GM23338 (cell line): ENCODE measurements at regions not wholly inside any gene's neighbourhood (a gene's known extent, or its start where the extent isn't known, plus 50 kb on each side); places are given as distances from the start of the nearest gene placed in this dataset.

ENCODE experiments used
- ATAC-seq: fragments of 200-7000 bp; cut with Tn5 transposase; 3 replicates; pipeline ENCODE4 v1.9.1; 2020
- DNase-seq: peaks from one replicate; pipeline ENCODE4 v3.0.0-alpha.2; 2015; ENCODE audit warnings: low spot score
- H2AFZ ChIP-seq: fragments of 200-600 bp; sonication (generic); 2 replicates; pipeline ENCODE4 v1.8.0; 2016; ENCODE audit warnings: antibody characterized with exemption, mild to moderate bottlenecking, moderate library complexity
- H3F3A ChIP-seq: fragments of 200-600 bp; sonication (generic); replicated peaks from 2 replicates; pipeline ENCODE4 v1.8.0; 2017; ENCODE audit warnings: antibody characterized with exemption, mixed run types, low read depth
- H3K27ac ChIP-seq: fragments of 200-600 bp; sonication (generic); 2 replicates; pipeline ENCODE4 v1.6.1; 2016; ENCODE audit warnings: low read depth
- H3K27me3 ChIP-seq: fragments of 200-600 bp; sonication (generic); 2 replicates; pipeline ENCODE4 v1.8.0; 2016; ENCODE audit warnings: mild to moderate bottlenecking, mixed run types, moderate library complexity; ENCODE audit not compliant: insufficient read depth
- H3K36me3 ChIP-seq: fragments of 200-600 bp; sonication (generic); 2 replicates; pipeline ENCODE4 v1.8.0; 2016; ENCODE audit warnings: mild to moderate bottlenecking; ENCODE audit not compliant: insufficient read depth
- H3K4me1 ChIP-seq: fragments of 200-600 bp; sonication (generic); 2 replicates; pipeline ENCODE4 v1.8.0; 2016; ENCODE audit warnings: mild to moderate bottlenecking, moderate library complexity; ENCODE audit not compliant: insufficient read depth
- H3K4me2 ChIP-seq: fragments of 200-600 bp; sonication (generic); 2 replicates; pipeline ENCODE4 v1.7.1; 2017; ENCODE audit warnings: mixed run types
- H3K4me3 ChIP-seq: fragments of 200-600 bp; sonication (generic); 2 replicates; pipeline ENCODE4 v1.6.1; 2016; ENCODE audit warnings: mixed run types
- H3K79me2 ChIP-seq: fragments of 200-600 bp; sonication (generic); replicated peaks from 2 replicates; pipeline ENCODE4 v1.8.0; 2017; ENCODE audit warnings: mild to moderate bottlenecking; ENCODE audit not compliant: insufficient read depth
- H3K9me2 ChIP-seq: fragments of 200-600 bp; sonication (generic); 2 replicates; pipeline ENCODE4 v1.8.0; 2017; ENCODE audit not compliant: insufficient read depth
- H4K20me1 ChIP-seq: fragments of 200-600 bp; sonication (generic); replicated peaks from 2 replicates; pipeline ENCODE4 v1.8.0; 2017; ENCODE audit warnings: mild to moderate bottlenecking; ENCODE audit not compliant: insufficient read depth
- H3K27ac Mint-ChIP-seq: 2 replicates; pipeline ENCODE4 v1.8.0; 2020; ENCODE audit warnings: inconsistent platforms, mild to moderate bottlenecking, moderate library complexity, mixed read lengths
- H3K27me3 Mint-ChIP-seq: 3 replicates; pipeline ENCODE4 v1.8.0; 2022; ENCODE audit warnings: low read depth, mild to moderate bottlenecking, moderate library complexity, mixed read lengths, inconsistent platforms; ENCODE audit not compliant: insufficient read depth, poor library complexity
- H3K36me3 Mint-ChIP-seq: 3 replicates; pipeline ENCODE4 v1.8.0; 2021; ENCODE audit warnings: low read depth, mild to moderate bottlenecking, inconsistent platforms, moderate library complexity, mixed read lengths
- H3K4me1 Mint-ChIP-seq: 3 replicates; pipeline ENCODE4 v1.8.0; 2020; ENCODE audit warnings: mild to moderate bottlenecking, inconsistent platforms, mixed read lengths
- H3K4me3 Mint-ChIP-seq: 3 replicates; pipeline ENCODE4 v1.8.0; 2021; ENCODE audit warnings: moderate library complexity, mild to moderate bottlenecking, inconsistent platforms, mixed read lengths
- H3K9me3 Mint-ChIP-seq: 3 replicates; pipeline ENCODE4 v1.8.0; 2020; ENCODE audit warnings: moderate library complexity, mild to moderate bottlenecking, inconsistent platforms, mixed read lengths
- CREB1 ChIP-seq: fragments of 250-450 bp; sonication (Bioruptor Pico); IDR thresholded peaks from 2 replicates; pipeline ENCODE4 v1.5.0; 2020; ENCODE audit warnings: low read depth, mild to moderate bottlenecking, moderate library complexity
- CTCF ChIP-seq, 2 experiments: fragments of 200-600 bp in 1 of 2; sonication (generic) in 1 of 2; conservative IDR thresholded peaks; 2 replicates each; pipeline versions ENCODE4 v1.5.1 to v1.6.1; 2016 to 2017; ENCODE audit warnings: antibody characterized with exemption in 2 of 2, low read depth in 2 of 2, mild to moderate bottlenecking in 2 of 2, moderate library complexity in 1 of 2
- ETS1 ChIP-seq: IDR thresholded peaks from 2 replicates; pipeline ENCODE4 v1.6.1; 2016; ENCODE audit warnings: antibody characterized with exemption
- EZH2phosphoT487 ChIP-seq: fragments of 200-600 bp; sonication (generic); IDR thresholded peaks from one replicate; pipeline ENCODE4 v1.8.1; 2018; ENCODE audit warnings: antibody characterized with exemption; ENCODE audit not compliant: unreplicated experiment
- NANOG ChIP-seq: IDR thresholded peaks from 2 replicates; pipeline ENCODE4 v1.6.1; 2016; ENCODE audit warnings: antibody characterized with exemption, borderline replicate concordance
- REST ChIP-seq: IDR thresholded peaks from one replicate; pipeline ENCODE4 v1.6.1; 2018; ENCODE audit warnings: antibody characterized with exemption; ENCODE audit not compliant: unreplicated experiment
- STAT1 ChIP-seq: IDR thresholded peaks from one replicate; pipeline ENCODE4 v1.6.1; 2016; ENCODE audit warnings: antibody characterized with exemption; ENCODE audit not compliant: unreplicated experiment
- ZNF462 ChIP-seq: fragments of 250-450 bp; sonication (Bioruptor Pico); IDR thresholded peaks from 2 replicates; pipeline ENCODE4 v1.5.0; 2020; ENCODE audit warnings: mild to moderate bottlenecking, moderate library complexity

- TF ChIP-seq ZNF462 (CRISPR knock-in tag), result no peak
- TF ChIP-seq CREB1 (CRISPR knock-in tag), result no peak
- TF ChIP-seq EZH2phosphoT487, result no peak
These were observed 114.8 kb downstream of the TFAP2A start (continued) for GRCh38 chr6:10300071-10300470.

- Mint-ChIP-seq H3K36me3 (no peaks in the 10 kb centered on the region), H3K4me3 (no peak overlapping the region), H3K27me3 (peaks cover 3% of the 10 kb centered on the region), H3K9me3 (peaks cover 3% of the 10 kb centered on the region; the same call in 1 of the 3 replicates), H3K27ac (no peak overlapping the region), H3K4me1 (peaks cover 3% of the 10 kb centered on the region; the same call in 1 of the 3 replicates)
- Histone ChIP-seq H3K4me2 (no peak overlapping the region), H3K36me3 (no peaks in the 10 kb centered on the region), H3F3A (no peaks in the 10 kb centered on the region), H3K9me2 (no peaks in the 10 kb centered on the region), H3K79me2 (no peaks in the 10 kb centered on the region), H4K20me1 (no peaks in the 10 kb centered on the region), H3K4me1 (no peaks in the 10 kb centered on the region), H3K27ac (no peak overlapping the region), H3K27me3 (no peaks in the 10 kb centered on the region), H3K4me3 (no peak overlapping the region), H2AFZ (no peak overlapping the region)
- no peak for DNase-seq
- TF ChIP-seq NANOG, result no peak
- ATAC-seq, result no peak
These were observed 117.0 kb downstream of the TFAP2A start for GRCh38 chr6:10297832-10298231.

GRCh38 chr6:10278746-10279145, 136.1 kb downstream of the TFAP2A start:
- Histone ChIP-seq H3K4me2 (no peak overlapping the region), H3K27ac (no peak overlapping the region), H3K27me3 (no peaks in the 10 kb centered on the region), H2AFZ (no peak overlapping the region), H4K20me1 (no peaks in the 10 kb centered on the region), H3K9me2 (no peaks in the 10 kb centered on the region), H3F3A (no peaks in the 10 kb centered on the region), H3K36me3 (no peaks in the 10 kb centered on the region), H3K4me3 (no peak overlapping the region), H3K4me1 (no peaks in the 10 kb centered on the region), H3K79me2 (no peaks in the 10 kb centered on the region)
- peaks cover 2% of the 10 kb centered on the region; the same call in 1 of the 3 replicates for H3K36me3 Mint-ChIP-seq
- ATAC-seq (no peak), DNase-seq (no peak)
- peaks cover 10% of the 10 kb centered on the region; the same call in 2 of the 3 replicates for H3K9me3 Mint-ChIP-seq
- peaks cover 4% of the 10 kb centered on the region; the same call in 1 of the 3 replicates for H3K4me1 Mint-ChIP-seq
- peaks cover 3% of the 10 kb centered on the region for H3K27me3 Mint-ChIP-seq
- H3K4me3 Mint-ChIP-seq, result no peak overlapping the region
- no peak overlapping the region for H3K27ac Mint-ChIP-seq
- TF ChIP-seq ETS1 (no peak), REST (no peak), CTCF (conservative IDR thresholded peaks at IDR 0.05; ENCODE audit: low read depth in 2 of 2) (no peak), STAT1 (no peak)
